Lower leg skin (tissue), 4 donors: ENCODE measurements at regions not wholly inside any gene's neighbourhood (a gene's known extent, or its start where the extent isn't known, plus 50 kb on each side); places are given as distances from the start of the nearest gene placed in this dataset.

Experiments
- DNase-seq, 2 donors: peaks; one replicate each; pipeline ENCODE4 v3.0.0-alpha.2; 2019; ENCODE audit warnings: low spot score in 2 of 2
- H3K4me3 ChIP-seq: fragments of 200-600 bp; sonication (generic); 2 replicates; pipeline ENCODE4 v1.5.1; 2017; ENCODE audit warnings: mild to moderate bottlenecking, low read depth; ENCODE audit not compliant: poor library complexity, severe bottlenecking
- CTCF ChIP-seq, 3 donors: fragments of 450-650 bp; IDR thresholded peaks; one replicate each; pipeline ENCODE4 v1.5.1; 2016; ENCODE audit warnings: antibody characterized with exemption in 3 of 3, mild to moderate bottlenecking in 3 of 3, moderate library complexity in 2 of 3
- POLR2A ChIP-seq, 2 donors: fragments of 450-650 bp; IDR thresholded peaks; one replicate each; pipeline ENCODE4 v1.6.1; 2016 to 2017; ENCODE audit warnings: antibody characterized with exemption in 2 of 2, mild to moderate bottlenecking in 1 of 2, moderate library complexity in 1 of 2
- WGBS, 2 donors: methylation state at CpG; one replicate each; pipeline ENCODE4 v1.1.5; 2018; 5-methylcytosine and 5-hydroxymethylcytosine counted together
- intact Hi-C: fragments of 100-400 bp; cut with DNase I; formaldehyde crosslinking; loops from one replicate; pipeline ENCODE4 v1.15.0; 2023; ENCODE audit warnings: low total_unique reads

GRCh38 chr6:170110201-170111140, 180.4 kb downstream of the DLL1 start:
- intact Hi-C loops: no loop called here
- peak in 1 of 2 donors; percentile 68 for DNase-seq
- H3K4me3 ChIP-seq: no peak overlapping the region
- WGBS, 2 donors: 88% methylated on average over 44 of the region's 44 CpGs
- TF ChIP-seq POLR2A (IDR thresholded peaks at IDR 0.05): no peak
- no peak for TF ChIP-seq CTCF (IDR thresholded peaks at IDR 0.05)

- WGBS, 2 donors: 87 to 89% methylated on average over 15 of the region's 15 CpGs
- intact Hi-C loops: no loop called here
- H3K4me3 ChIP-seq: no peak overlapping the region
- peak in 1 of 2 donors; percentile 71 for DNase-seq
- TF ChIP-seq CTCF (IDR thresholded peaks at IDR 0.05) (no peak), POLR2A (IDR thresholded peaks at IDR 0.05) (no peak)
Observed at GRCh38 chr6:170108890-170109587, 181.8 kb downstream of the DLL1 start.

- TF ChIP-seq CTCF (IDR thresholded peaks at IDR 0.05) (no peak), POLR2A (IDR thresholded peaks at IDR 0.05) (no peak)
- 83 to 88% methylated on average over 9 of the region's 9 CpGs for WGBS, 2 donors
- intact Hi-C loops: no loop called here
Observed at GRCh38 chr6:170108456-170108855, 182.4 kb downstream of the DLL1 start.

GRCh38 chr6:170107606-170108222, 183.2 kb downstream of the DLL1 start:
- TF ChIP-seq CTCF (IDR thresholded peaks at IDR 0.05): no peak
- TF ChIP-seq POLR2A (IDR thresholded peaks at IDR 0.05): no peak
- no peak overlapping the region for H3K4me3 ChIP-seq
- peak in 1 of 2 donors; percentile 63 for DNase-seq
- 91 to 95% methylated on average over 13 of the region's 13 CpGs for WGBS, 2 donors
- intact Hi-C loops: no loop called here

More at GRCh38 chr6:170108456-170108855, 182.4 kb downstream of the DLL1 start:
- DNase-seq: peak in 1 of 2 donors; percentile 40
- H3K4me3 ChIP-seq: no peak overlapping the region

- peak in 1 of 2 donors; percentile 70 for DNase-seq
- TF ChIP-seq CTCF (IDR thresholded peaks at IDR 0.05) (no peak), POLR2A (IDR thresholded peaks at IDR 0.05) (no peak)
- H3K4me3 ChIP-seq: no peak overlapping the region
- intact Hi-C loops: no loop called here
- WGBS, 2 donors: 88 to 93% methylated on average over 14 of the region's 14 CpGs
Observed at GRCh38 chr6:170106906-170107525, 183.9 kb downstream of the DLL1 start.
